GM23248 (cell line): ENCODE measurements at regions not wholly inside any gene's neighbourhood (a gene's known extent, or its start where the extent isn't known, plus 50 kb on each side); places are given as distances from the start of the nearest gene placed in this dataset.

Experiments
- DNase-seq: peaks from one replicate; pipeline ENCODE4 v3.0.0-alpha.2; 2015
- H2AFZ ChIP-seq: fragments of 200-600 bp; sonication (generic); 2 replicates; pipeline ENCODE4 v1.6.1; 2016; ENCODE audit warnings: antibody characterized with exemption
- H3F3A ChIP-seq: fragments of 200-600 bp; sonication (generic); 2 replicates; pipeline ENCODE4 v1.6.1; 2016; ENCODE audit warnings: mild to moderate bottlenecking, antibody characterized with exemption, mixed run types; ENCODE audit not compliant: insufficient read depth
- H3K27ac ChIP-seq: fragments of 200-600 bp; sonication (generic); 2 replicates; pipeline ENCODE4 v1.5.1; 2016; ENCODE audit warnings: mild to moderate bottlenecking
- H3K27me3 ChIP-seq: fragments of 200-600 bp; sonication (generic); replicated peaks from 2 replicates; pipeline ENCODE4 v1.6.1; 2016; ENCODE audit warnings: mild to moderate bottlenecking; ENCODE audit not compliant: insufficient read depth
- H3K36me3 ChIP-seq: fragments of 200-600 bp; sonication (generic); 2 replicates; pipeline ENCODE4 v1.6.1; 2016; ENCODE audit warnings: low read depth, mild to moderate bottlenecking
- H3K4me1 ChIP-seq: fragments of 200-600 bp; sonication (generic); 2 replicates; pipeline ENCODE4 v1.6.1; 2016; ENCODE audit warnings: mild to moderate bottlenecking; ENCODE audit not compliant: insufficient read depth
- H3K4me2 ChIP-seq: fragments of 200-600 bp; sonication (generic); one replicate; pipeline ENCODE4 v1.6.1; 2016; ENCODE audit warnings: mild to moderate bottlenecking; ENCODE audit not compliant: unreplicated experiment
- H3K4me3 ChIP-seq: fragments of 200-600 bp; sonication (generic); 2 replicates; pipeline ENCODE4 v1.5.1; 2016; ENCODE audit warnings: mild to moderate bottlenecking
- H3K79me2 ChIP-seq: fragments of 200-600 bp; sonication (generic); 2 replicates; pipeline ENCODE4 v1.6.1; 2016; ENCODE audit warnings: mild to moderate bottlenecking; ENCODE audit not compliant: insufficient read depth
- H3K9ac ChIP-seq: fragments of 200-600 bp; sonication (generic); 2 replicates; pipeline ENCODE4 v1.6.1; 2016; ENCODE audit warnings: mild to moderate bottlenecking
- H3K9me2 ChIP-seq: fragments of 200-600 bp; sonication (generic); 2 replicates; pipeline ENCODE4 v1.6.1; 2016; ENCODE audit warnings: mixed run types, mild to moderate bottlenecking, moderate library complexity; ENCODE audit not compliant: insufficient read depth
- H3K9me3 ChIP-seq: fragments of 200-600 bp; sonication (generic); one replicate; pipeline ENCODE4 v1.6.1; 2017; ENCODE audit warnings: low read depth
- H4K20me1 ChIP-seq: fragments of 200-600 bp; sonication (generic); 2 replicates; pipeline ENCODE4 v1.6.0; 2016; ENCODE audit not compliant: insufficient read depth
- EZH2 ChIP-seq: fragments of 200-600 bp; sonication (generic); IDR thresholded peaks from 2 replicates; pipeline ENCODE4 v1.6.1; 2018; ENCODE audit warnings: antibody characterized with exemption, mild to moderate bottlenecking; ENCODE audit not compliant: insufficient read depth, poor library complexity, severe bottlenecking
- EZH2phosphoT487 ChIP-seq: fragments of 200-600 bp; sonication (generic); IDR thresholded peaks from 2 replicates; pipeline ENCODE4 v1.6.1; 2018; ENCODE audit warnings: antibody characterized with exemption, moderate library complexity, mild to moderate bottlenecking, low read depth; ENCODE audit not compliant: insufficient read depth
- WGBS, 2 experiments: methylation state at CpG; one replicate each; pipeline ENCODE4 v1.1.6; 2015 to 2017; ENCODE audit warnings: low lambda C conversion rate in 2 of 2, low coverage in 1 of 2; ENCODE audit errors: missing lambda C conversion rate in 2 of 2; 5-methylcytosine and 5-hydroxymethylcytosine counted together
- in situ Hi-C: fragments of 300-500 bp; cut with MboI; formaldehyde crosslinking; loops from 2 replicates; pipeline ENCODE4 v1.15.0; 2020

DNA sequence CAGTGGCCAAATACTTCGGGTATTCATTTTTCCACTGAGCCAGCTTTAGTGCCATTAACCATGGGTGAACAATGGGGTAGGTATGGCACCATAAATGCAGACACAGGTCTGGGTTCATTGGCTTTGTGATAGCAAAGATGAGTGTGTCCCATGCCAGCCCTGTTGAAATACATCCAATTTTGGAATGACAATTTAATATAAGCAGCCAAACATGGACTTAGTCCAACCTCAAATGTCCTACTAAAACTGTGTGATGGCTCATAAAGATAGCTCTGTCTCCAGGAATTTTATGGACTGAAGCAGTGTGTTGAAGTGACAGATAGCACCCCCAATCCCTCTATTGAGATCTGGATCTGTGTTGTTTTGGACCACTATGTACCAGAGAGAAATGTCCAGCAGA, 514.9 kb downstream of the RASEF start:
- TF ChIP-seq EZH2phosphoT487 (no peak), EZH2 (no peak)
- peaks cover 34% of the 10 kb centered on the region for H3K27me3 ChIP-seq
- in situ Hi-C loops = no loop called here
- no peak overlapping the region for H2AFZ ChIP-seq
- H3K79me2 ChIP-seq = no peaks in the 10 kb centered on the region
- no peak overlapping the region for H3K4me3 ChIP-seq
- no peaks in the 10 kb centered on the region for H3K36me3 ChIP-seq
- no peak overlapping the region for H3K4me2 ChIP-seq
- H3K27ac ChIP-seq = no peak overlapping the region
- H3K9ac ChIP-seq = no peak overlapping the region
- H3K9me2 ChIP-seq = no peaks in the 10 kb centered on the region
- 9 to 14% methylated on average over 1 of the region's 1 CpG for WGBS, 2 experiments
- H3F3A ChIP-seq = no peaks in the 10 kb centered on the region
- H3K9me3 ChIP-seq = no peaks in the 10 kb centered on the region
- no peaks in the 10 kb centered on the region for H4K20me1 ChIP-seq
- no peak for DNase-seq
- H3K4me1 ChIP-seq = no peaks in the 10 kb centered on the region

GRCh38 chr9:82549174-82549821, 513.6 kb downstream of the RASEF start:
- H2AFZ ChIP-seq = no peak overlapping the region
- no peak for DNase-seq
- 5 to 15% methylated on average over 3 of the region's 3 CpGs for whole genome bisulfite sequencing, 2 experiments
- H3K4me3 ChIP-seq = no peak overlapping the region
- TF ChIP-seq EZH2phosphoT487 = no peak
- TF ChIP-seq EZH2 = no peak
- no peaks in the 10 kb centered on the region for H3K4me1 ChIP-seq
- no peaks in the 10 kb centered on the region for H4K20me1 ChIP-seq
- H3K79me2 ChIP-seq = no peaks in the 10 kb centered on the region
- no peaks in the 10 kb centered on the region for H3K9me3 ChIP-seq
- in situ Hi-C loops = no loop called here
- H3F3A ChIP-seq = no peaks in the 10 kb centered on the region
- H3K36me3 ChIP-seq = no peaks in the 10 kb centered on the region
- peaks cover 34% of the 10 kb centered on the region for H3K27me3 ChIP-seq
- H3K4me2 ChIP-seq = no peak overlapping the region
- no peaks in the 10 kb centered on the region for H3K9me2 ChIP-seq
- H3K9ac ChIP-seq = no peak overlapping the region
- H3K27ac ChIP-seq = no peak overlapping the region

DNA sequence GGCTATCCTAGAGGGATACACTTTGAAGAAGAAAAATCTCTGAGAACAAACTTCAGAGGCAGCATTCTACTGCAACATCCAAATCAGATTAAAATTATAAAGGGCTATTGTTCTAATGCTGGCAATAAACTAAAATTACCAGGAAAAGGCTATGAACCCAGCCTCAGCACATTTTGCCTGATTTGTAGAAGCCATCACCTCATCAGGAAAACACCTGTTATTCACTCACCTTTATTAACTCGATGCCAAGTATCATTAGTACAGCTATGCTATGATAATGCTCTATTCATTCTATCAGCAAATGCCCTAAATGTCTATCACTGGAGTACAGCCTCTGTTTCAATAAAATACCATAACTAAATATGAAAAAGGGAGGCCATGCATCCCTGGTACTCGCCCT, 510.2 kb downstream of the RASEF start:
- Histone ChIP-seq H3K36me3 (no peaks in the 10 kb centered on the region), H3F3A (no peaks in the 10 kb centered on the region), H3K27me3 (peaks cover 28% of the 10 kb centered on the region), H3K9me3 (no peaks in the 10 kb centered on the region), H3K79me2 (no peaks in the 10 kb centered on the region), H3K4me2 (no peak overlapping the region), H3K27ac (no peak overlapping the region), H3K9ac (no peak overlapping the region), H2AFZ (no peak overlapping the region), H3K9me2 (no peaks in the 10 kb centered on the region), H3K4me3 (no peak overlapping the region), H4K20me1 (no peaks in the 10 kb centered on the region), H3K4me1 (no peaks in the 10 kb centered on the region)
- no peak for DNase-seq
- 9 to 14% methylated on average over 2 of the region's 2 CpGs for WGBS, 2 experiments
- TF ChIP-seq EZH2 (no peak), EZH2phosphoT487 (no peak)
- in situ Hi-C loops = no loop called here

DNA sequence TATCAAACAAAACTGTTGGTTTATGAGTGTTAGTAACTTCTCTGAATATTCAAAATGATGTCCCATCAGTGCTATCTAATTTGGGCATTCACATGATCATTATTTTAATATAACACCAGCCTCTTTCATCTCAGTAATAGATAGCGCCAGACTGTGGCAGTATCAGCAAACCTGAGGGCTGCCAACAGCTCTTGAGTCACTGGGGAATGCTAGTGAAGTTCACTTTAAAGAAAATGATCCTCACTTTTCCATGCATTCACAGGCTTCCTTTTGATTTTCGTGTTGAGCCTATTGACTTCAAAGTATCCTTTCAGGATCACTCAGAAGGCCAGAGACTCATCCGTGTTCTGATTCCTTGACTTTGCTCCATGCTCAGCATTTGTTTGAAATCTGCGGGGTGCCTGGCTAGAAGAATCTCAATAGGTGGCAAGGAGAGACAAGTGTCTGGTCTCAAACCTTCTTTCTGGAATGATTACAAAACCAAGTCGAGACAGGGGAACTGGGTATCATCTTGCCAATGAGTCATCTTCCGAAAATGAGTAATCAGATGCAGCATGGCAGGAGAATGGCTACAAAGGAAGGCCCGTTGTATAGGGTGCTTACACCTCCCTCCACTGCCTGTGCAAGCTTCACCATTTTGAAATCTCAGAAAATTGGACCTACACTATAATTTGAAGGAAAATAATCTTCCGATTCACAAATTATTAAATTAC, 509.1 kb downstream of the RASEF start:
- peak; percentile 23 for DNase-seq
- no peak overlapping the region for H2AFZ ChIP-seq
- no peaks in the 10 kb centered on the region for H3K9me3 ChIP-seq
- no peaks in the 10 kb centered on the region for H4K20me1 ChIP-seq
- no peak overlapping the region for H3K9ac ChIP-seq
- H3K27ac ChIP-seq = no peak overlapping the region
- no peak overlapping the region for H3K4me3 ChIP-seq
- no peaks in the 10 kb centered on the region for H3F3A ChIP-seq
- no peaks in the 10 kb centered on the region for H3K4me1 ChIP-seq
- H3K27me3 ChIP-seq = peaks cover 20% of the 10 kb centered on the region
- in situ Hi-C loops = no loop called here
- 62 to 63% methylated on average over 8 of the region's 8 CpGs for WGBS, 2 experiments
- no peak overlapping the region for H3K4me2 ChIP-seq
- no peaks in the 10 kb centered on the region for H3K79me2 ChIP-seq
- no peak for TF ChIP-seq EZH2phosphoT487
- no peak for TF ChIP-seq EZH2
- no peaks in the 10 kb centered on the region for H3K36me3 ChIP-seq
- no peaks in the 10 kb centered on the region for H3K9me2 ChIP-seq
